SIG-M5 treated with dmso at 0.1 percent for 504 hours (cell line): ENCODE measurements at regions not wholly inside any gene's neighbourhood (a gene's known extent, or its start where the extent isn't known, plus 50 kb on each side); places are given as distances from the start of the nearest gene placed in this dataset.

Experiments
- DNase-seq: peaks from one replicate; lab custom pipeline; 2025; ENCODE audit not compliant: unreplicated experiment; lab: John Stamatoyannopoulos, UW

DNA sequence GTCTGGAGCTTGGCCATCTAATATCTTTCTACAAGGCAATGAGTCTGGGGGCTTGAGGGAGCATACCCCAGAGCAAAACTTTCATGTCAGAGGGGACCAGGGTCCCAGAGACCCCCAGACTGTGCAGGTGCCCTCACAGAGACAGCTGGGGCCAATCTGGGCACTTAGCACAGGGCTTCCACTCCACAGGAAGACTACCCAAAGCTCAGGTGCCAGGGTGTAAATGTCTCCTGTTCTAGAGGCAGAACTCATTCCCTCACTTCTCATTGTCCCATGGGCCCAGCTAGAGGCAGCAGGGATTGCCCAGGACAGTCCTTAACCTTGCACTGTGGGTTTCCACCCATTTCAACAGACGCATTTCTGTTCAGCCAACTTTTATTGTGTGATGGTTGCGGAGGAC lies 246.9 kb downstream of the ACTR3B start:
- DNase-seq: no peak

GRCh38 chr7:153006911-153007310 lies 247.4 kb downstream of the ACTR3B start:
- no peak for DNase-seq

- no peak for DNase-seq
Observed at GRCh38 chr7:153010416-153010815, 250.9 kb downstream of the ACTR3B start.

DNA sequence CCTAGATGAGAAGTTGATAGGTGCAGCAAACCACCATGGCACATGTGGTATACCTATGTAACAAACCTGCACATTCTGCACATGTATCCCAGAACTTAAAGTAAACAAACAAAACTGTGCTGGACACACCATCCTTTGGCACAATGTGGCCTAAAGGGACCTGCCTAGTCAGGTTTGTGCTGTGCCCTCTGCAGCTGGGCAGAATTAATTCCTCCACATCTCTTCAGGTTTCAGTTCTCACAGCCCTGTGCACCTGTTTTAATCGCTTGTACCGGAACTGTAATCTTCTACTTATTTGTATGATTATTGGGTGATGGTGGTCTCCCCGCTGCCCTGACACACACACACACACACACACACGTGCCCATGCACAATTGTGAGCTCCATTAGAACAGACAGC lies 252.7 kb downstream of the ACTR3B start:
- DNase-seq: no peak

DNA sequence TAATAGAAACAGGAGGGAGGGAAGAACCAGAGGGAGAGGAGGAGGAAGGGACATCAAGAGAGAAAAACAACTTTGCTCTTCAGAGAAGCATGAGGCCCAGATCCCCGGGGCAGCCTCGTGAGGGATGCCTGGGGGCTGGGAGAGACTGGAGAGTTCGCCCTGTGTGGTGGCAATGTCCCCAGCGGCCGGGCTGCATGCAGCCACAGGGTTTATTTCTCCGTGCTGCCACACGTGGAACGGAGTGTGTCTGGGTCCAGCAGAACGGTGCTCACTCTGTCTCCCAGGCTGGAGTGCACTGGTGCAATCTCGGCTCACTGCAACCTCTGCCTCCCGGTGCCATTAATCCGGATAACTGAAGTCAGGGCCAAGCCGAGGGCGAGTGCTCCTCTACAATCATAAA lies 257.7 kb downstream of the ACTR3B start:
- DNase-seq: no peak

GRCh38 chr7:153021542-153021941 lies 262.0 kb downstream of the ACTR3B start:
- DNase-seq: no peak

DNA sequence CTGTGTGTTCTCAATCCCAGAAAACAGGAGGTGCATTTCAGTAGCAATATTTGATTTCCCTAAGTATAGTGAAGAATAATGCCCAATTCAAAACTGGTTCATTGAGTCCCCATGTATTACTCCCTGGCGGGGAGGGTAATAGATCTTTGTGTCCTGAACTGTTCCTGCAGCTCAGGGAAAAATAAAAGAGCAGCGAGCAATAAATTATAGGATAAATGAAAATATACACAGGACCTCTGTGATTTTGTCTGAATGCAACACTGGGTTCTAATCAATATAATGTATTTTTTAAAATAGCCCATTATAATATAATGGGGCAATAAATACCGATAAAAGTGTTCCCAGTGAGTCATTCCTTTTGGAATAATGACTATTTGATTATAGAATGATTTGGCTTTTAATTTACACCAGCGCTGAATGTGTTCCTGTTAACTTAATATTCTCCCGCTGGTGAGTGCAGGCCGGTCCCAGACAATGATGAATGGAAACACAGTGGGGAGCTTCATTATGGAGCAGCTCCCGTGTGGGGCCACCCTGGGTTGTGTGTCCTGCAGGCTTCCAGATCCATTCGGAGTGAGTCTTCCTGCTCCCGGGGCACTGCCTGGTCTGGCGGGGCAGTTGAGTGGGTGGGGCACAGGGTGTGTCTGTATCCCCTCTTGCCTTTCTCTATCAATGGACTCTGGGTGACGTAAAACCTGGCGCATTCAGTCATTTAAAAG lies 263.1 kb downstream of the ACTR3B start:
- DNase-seq: no peak

DNA sequence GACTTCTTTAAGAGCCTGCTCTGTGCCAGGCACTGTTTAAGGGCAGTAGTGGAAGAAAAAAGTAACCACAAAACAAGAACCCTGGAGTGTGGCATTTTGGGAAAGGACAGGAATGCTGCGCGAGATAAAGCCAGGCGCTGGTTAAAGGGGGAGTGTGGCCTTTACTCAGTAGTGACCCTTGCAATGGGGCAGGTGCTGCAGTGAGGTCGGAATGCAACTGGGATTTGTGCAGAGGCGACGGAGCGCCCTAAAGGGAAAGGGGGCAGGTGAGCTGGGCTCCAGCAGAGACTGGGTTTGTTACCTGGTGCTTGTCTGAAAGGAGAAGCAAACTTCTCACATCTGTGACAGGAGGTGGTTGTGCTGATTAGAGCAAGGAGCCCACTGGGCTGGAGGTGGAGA lies 263.6 kb downstream of the ACTR3B start:
- no peak for DNase-seq

DNA sequence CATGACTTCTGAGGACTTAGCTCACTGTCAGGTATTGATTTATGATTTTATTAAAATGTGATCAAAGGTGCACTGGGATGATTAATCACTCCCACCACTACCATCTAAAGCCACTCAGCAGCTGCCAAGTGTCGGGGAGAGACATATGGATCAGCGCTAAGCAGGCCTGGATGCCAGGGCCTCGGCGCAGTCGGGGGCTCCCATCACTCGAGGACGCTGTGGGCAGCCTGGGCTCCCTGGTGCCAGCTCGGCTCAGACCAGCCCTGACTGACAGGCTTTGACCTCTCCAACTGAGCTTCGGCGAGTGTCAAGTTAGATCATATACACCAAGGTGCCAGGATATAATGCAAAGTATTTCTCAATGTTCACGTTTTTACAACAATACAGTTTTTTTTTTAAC lies 267.7 kb downstream of the ACTR3B start:
- DNase-seq: no peak

GRCh38 chr7:153027904-153028303 lies 268.4 kb downstream of the ACTR3B start:
- no peak for DNase-seq

DNA sequence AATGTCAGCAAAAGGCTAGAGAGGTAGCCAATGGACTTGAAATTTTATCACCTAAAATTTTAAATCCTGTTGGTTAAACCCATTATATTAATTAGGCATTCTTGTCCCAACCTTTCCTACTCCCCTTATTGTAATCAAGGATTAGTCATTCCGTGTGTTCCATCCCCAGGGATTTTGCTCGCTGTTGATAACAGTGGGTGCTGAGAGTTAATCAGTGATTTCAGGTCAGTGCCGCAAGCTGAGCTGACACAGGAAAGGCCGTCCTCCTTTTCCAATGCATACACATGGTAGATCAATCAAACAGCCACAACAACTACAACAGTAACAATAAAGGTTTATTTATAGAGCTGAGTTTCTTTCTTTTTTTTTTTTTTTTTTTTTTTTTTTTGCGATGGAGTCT lies 271.4 kb downstream of the ACTR3B start:
- no peak for DNase-seq

DNA sequence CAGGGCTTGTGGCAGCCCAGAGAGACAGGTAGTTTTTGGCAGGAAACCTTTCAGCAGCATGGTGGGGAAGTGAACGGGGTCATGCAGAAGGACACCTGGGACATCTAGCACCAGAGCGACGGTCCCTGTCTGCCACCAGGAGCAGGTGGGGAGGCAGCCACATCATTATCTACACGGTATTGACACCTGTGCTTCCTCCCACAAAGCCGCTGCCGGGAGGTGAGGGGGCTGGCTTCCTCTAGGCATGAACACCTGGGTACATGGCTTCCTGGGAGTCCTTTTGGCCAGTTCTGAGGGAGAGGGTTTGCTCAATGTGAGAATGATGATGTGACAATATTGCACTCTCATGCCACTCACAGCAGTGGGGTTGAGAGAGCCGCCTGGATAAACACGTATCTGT lies 275.2 kb downstream of the ACTR3B start:
- no peak for DNase-seq

DNA sequence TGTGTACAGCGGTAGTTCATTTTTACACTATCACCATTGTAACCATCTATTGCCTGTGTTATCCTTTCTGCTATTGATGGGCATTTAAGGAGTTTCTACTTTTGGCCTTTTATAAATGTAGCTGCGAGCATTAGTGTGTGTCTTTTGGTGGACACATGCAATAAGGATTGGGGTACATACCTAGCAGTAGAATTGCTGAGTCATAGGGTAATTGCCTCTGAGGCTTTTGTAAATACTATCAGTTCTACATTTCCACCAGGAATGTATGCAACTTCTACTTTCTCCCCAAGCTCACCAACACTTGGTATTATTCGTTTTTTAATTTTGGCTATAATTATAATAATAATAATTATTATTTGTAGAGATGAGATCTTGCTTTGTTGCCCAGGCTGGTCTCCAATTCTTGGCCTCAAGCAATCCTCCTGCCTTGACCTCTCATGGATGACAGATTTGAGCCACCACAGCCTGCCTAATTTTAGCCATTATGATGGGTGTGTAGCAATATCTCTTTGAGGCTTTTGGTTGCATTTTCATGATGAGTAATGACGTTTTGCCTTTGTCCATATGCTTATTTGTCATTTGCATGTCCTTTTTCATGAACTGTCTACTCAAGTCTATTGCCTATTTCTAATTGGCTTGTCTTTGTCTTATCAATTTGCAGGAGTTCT lies 277.0 kb downstream of the ACTR3B start:
- no peak for DNase-seq

DNA sequence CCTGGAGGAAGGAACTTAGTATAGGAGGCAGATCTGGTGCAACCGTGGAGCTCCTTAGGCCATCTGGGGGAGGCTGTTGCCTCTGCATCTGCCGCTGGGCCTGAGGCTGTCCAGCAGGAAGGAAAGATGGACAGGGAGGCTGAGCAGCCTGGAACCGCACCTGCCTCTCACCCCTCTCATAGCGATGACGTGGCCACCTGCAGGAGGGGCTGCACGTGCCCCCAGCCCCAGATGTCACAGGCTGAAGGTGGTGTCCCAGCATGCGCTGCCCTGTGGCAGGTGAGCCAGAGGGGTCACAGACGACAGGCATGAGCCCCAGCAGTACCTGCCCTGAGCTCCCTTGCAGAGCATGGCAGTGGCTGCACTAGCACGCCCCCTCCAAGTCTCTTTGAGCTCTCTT lies 283.9 kb downstream of the ACTR3B start:
- no peak for DNase-seq

- no peak for DNase-seq
Observed at GRCh38 chr7:153044981-153045380, 285.4 kb downstream of the ACTR3B start.

- DNase-seq: no peak
Observed at GRCh38 chr7:153047079-153047959, 287.8 kb downstream of the ACTR3B start.

GRCh38 chr7:153052206-153052605 lies 292.7 kb downstream of the ACTR3B start:
- DNase-seq: no peak

DNA sequence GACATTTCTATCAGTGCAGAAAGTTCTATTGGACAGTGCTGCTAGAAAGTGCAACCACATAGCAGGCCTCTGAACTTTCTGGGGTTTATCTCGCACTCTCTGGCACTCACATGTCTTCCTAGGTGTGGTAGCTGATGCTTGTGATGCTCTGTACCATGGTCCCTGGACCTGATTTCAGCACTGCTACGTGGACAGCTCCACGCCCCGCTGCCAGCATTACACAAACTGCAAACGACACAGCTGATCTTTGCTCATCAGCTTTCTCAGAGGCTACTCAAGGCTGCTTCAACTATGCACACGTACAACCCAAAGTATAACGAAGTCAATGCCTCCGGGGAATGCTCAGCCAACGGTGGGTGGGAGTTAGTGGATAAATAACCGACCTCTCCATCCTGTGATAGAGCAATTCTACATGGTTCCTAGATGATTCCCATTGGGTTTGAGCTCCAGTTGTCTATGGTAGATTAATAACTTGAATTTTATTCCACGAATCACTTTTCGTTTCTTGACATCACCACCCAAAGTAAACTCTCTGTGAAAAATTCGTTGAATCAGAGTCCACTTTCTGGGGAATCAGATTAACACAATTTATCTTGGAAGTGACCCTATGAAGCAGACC lies 302.5 kb downstream of the ACTR3B start:
- no peak for DNase-seq

GRCh38 chr7:153065051-153065450 lies 305.5 kb downstream of the ACTR3B start:
- no peak for DNase-seq

GRCh38 chr7:153066711-153067110 lies 307.2 kb downstream of the ACTR3B start:
- no peak for DNase-seq

DNA sequence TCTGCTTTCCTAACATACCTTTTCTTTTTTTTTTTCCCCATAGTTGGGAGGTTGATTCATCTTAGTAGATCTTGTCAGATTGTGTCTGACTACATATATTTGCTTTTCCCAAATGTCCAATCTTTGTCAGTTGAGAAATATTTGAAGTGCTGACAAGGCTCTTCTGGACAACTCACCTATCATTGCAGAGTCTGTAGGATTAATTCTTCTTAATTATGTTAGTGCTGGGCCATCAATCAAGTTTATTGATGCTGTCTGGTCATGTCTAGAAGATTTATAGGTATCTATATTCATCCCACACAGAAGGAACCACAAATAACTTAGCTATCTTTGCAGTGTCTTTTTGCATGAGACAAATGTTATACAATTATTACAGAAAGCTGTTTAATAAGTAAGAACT lies 310.6 kb downstream of the ACTR3B start:
- no peak for DNase-seq
